ENCODE measurements at regions not wholly inside any gene's neighbourhood (a gene's known extent, or its start where the extent isn't known, plus 50 kb on each side); places are given as distances from the start of the nearest gene placed in this dataset.

- H3K4me3 ChIP-seq, result no peak overlapping the region
- intact Hi-C loops (cut with DNase I), result no loop called here
- TF ChIP-seq POLR2A (IDR thresholded peaks at IDR 0.05) (no peak), CTCF (IDR thresholded peaks at IDR 0.05) (no peak), POLR2AphosphoS5 (IDR thresholded peaks at IDR 0.05) (no peak)
- H3K27ac ChIP-seq, result no peak overlapping the region
- no peaks in the 10 kb centered on the region for H3K27me3 ChIP-seq (replicated peaks; ENCODE audit: insufficient read depth)
- no peaks in the 10 kb centered on the region for H3K4me1 ChIP-seq (replicated peaks)
- H3K36me3 ChIP-seq, result no peaks in the 10 kb centered on the region
- WGBS, result 19% methylated on average over 1 of the region's 1 CpG
- H3K9me3 ChIP-seq, result no peaks in the 10 kb centered on the region
- DNase-seq (ENCODE audit: low spot score), result no peak
Observed at GRCh38 chr6:85747666-85748065, 105.0 kb upstream of the SYNCRIP start.

GRCh38 chr6:85747093-85747492 is 104.4 kb upstream of the SYNCRIP start:
- H3K27ac ChIP-seq, result no peak overlapping the region
- H3K4me1 ChIP-seq (replicated peaks), result no peaks in the 10 kb centered on the region
- intact Hi-C loops (cut with DNase I), result no loop called here
- no peaks in the 10 kb centered on the region for H3K9me3 ChIP-seq
- no peaks in the 10 kb centered on the region for H3K36me3 ChIP-seq
- no peak for DNase-seq (ENCODE audit: low spot score)
- TF ChIP-seq POLR2A (IDR thresholded peaks at IDR 0.05) (no peak), POLR2AphosphoS5 (IDR thresholded peaks at IDR 0.05) (no peak), CTCF (IDR thresholded peaks at IDR 0.05) (no peak)
- H3K27me3 ChIP-seq (replicated peaks; ENCODE audit: insufficient read depth), result no peaks in the 10 kb centered on the region
- no peak overlapping the region for H3K4me3 ChIP-seq

GRCh38 chr6:85744433-85744970 is 101.8 kb upstream of the SYNCRIP start:
- intact Hi-C loops (cut with DNase I), result no loop called here
- Histone ChIP-seq H3K4me1 (replicated peaks) (no peaks in the 10 kb centered on the region), H3K27ac (no peak overlapping the region), H3K9me3 (no peaks in the 10 kb centered on the region), H3K4me3 (no peak overlapping the region), H3K36me3 (no peaks in the 10 kb centered on the region), H3K27me3 (replicated peaks; ENCODE audit: insufficient read depth) (no peaks in the 10 kb centered on the region)
- no peak for DNase-seq (ENCODE audit: low spot score)
- TF ChIP-seq CTCF (IDR thresholded peaks at IDR 0.05) (no peak), POLR2AphosphoS5 (IDR thresholded peaks at IDR 0.05) (no peak), POLR2A (IDR thresholded peaks at IDR 0.05) (no peak)
- WGBS, result 88% methylated on average over 4 of the region's 4 CpGs

GRCh38 chr6:85726206-85726605 is 83.5 kb upstream of the SYNCRIP start:
- TF ChIP-seq POLR2A (IDR thresholded peaks at IDR 0.05) (no peak), POLR2AphosphoS5 (IDR thresholded peaks at IDR 0.05) (no peak), CTCF (IDR thresholded peaks at IDR 0.05) (no peak)
- DNase-seq (ENCODE audit: low spot score), result no peak
- no peaks in the 10 kb centered on the region for H3K9me3 ChIP-seq
- H3K4me1 ChIP-seq (replicated peaks), result no peaks in the 10 kb centered on the region
- H3K27ac ChIP-seq, result no peak overlapping the region
- no peaks in the 10 kb centered on the region for H3K27me3 ChIP-seq (replicated peaks; ENCODE audit: insufficient read depth)
- intact Hi-C loops (cut with DNase I), result no loop called here
- no peak overlapping the region for H3K4me3 ChIP-seq
- no peaks in the 10 kb centered on the region for H3K36me3 ChIP-seq

- no peaks in the 10 kb centered on the region for H3K4me1 ChIP-seq (replicated peaks)
- H3K27me3 ChIP-seq (replicated peaks; ENCODE audit: insufficient read depth), result no peaks in the 10 kb centered on the region
- intact Hi-C loops (cut with DNase I), result no loop called here
- H3K36me3 ChIP-seq, result no peaks in the 10 kb centered on the region
- H3K9me3 ChIP-seq, result no peaks in the 10 kb centered on the region
- DNase-seq (ENCODE audit: low spot score), result no peak
- H3K4me3 ChIP-seq, result no peak overlapping the region
- no peak overlapping the region for H3K27ac ChIP-seq
- TF ChIP-seq CTCF (IDR thresholded peaks at IDR 0.05), result no peak
- no peak for TF ChIP-seq POLR2AphosphoS5 (IDR thresholded peaks at IDR 0.05)
- TF ChIP-seq POLR2A (IDR thresholded peaks at IDR 0.05), result no peak
Observed at GRCh38 chr6:85715797-85716196, 73.1 kb upstream of the SYNCRIP start.

Measured in prostate gland (tissue), 2 donors.